ENCODE measurements at regions not wholly inside any gene's neighbourhood (a gene's known extent, or its start where the extent isn't known, plus 50 kb on each side); places are given as distances from the start of the nearest gene placed in this dataset.

DNA sequence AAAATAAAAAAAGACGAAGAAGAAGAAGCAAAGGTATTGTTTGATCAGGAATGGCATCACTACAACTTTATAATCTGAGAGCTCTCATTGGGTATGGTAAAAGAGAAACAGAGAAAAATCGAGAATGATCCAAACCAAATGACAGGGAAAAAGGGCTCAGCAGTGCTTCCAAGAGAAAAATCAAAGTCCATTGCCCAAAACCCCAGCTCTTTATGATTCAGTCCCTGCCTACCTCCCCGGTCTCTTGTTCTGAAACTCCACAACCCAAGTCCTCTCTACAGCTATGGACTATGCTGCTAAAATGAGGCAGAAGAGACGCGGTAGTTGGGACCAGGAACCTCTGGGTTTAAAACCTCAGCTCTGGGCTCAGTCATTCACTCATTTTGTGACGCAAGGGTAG is 341.1 kb upstream of the PPARGC1A start:
- no peak overlapping the region for H3K27ac ChIP-seq
- TF ChIP-seq ZFX (IDR thresholded peaks at IDR 0.05) = no peak
- TF ChIP-seq, protein P1, sequence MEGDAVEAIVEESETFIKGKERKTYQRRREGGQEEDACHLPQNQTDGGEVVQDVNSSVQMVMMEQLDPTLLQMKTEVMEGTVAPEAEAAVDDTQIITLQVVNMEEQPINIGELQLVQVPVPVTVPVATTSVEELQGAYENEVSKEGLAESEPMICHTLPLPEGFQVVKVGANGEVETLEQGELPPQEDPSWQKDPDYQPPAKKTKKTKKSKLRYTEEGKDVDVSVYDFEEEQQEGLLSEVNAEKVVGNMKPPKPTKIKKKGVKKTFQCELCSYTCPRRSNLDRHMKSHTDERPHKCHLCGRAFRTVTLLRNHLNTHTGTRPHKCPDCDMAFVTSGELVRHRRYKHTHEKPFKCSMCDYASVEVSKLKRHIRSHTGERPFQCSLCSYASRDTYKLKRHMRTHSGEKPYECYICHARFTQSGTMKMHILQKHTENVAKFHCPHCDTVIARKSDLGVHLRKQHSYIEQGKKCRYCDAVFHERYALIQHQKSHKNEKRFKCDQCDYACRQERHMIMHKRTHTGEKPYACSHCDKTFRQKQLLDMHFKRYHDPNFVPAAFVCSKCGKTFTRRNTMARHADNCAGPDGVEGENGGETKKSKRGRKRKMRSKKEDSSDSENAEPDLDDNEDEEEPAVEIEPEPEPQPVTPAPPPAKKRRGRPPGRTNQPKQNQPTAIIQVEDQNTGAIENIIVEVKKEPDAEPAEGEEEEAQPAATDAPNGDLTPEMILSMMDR (conservative IDR thresholded peaks at IDR 0.05) = no peak

DNA sequence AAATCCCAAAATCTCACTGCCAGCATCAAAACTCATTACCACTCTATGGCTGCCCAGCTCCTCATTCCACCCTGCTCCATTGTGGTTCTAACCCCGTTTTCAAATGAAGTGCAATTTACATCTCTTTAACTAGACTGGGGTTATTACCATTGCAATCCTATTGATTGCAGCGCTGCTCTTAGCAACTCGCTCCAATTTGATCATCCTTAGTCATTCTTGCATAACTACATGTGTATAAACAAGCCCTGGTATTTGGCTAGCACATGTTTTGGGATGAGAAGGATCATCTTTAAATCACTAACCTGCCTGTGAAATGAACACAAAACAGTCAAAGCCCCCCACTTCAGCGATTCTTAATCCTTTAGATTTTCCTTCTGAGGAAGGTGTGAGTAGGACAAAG is 340.1 kb upstream of the PPARGC1A start:
- TF ChIP-seq, protein P1 (conservative IDR thresholded peaks at IDR 0.05) = no peak
- TF ChIP-seq ZFX (IDR thresholded peaks at IDR 0.05) = no peak
- no peak overlapping the region for H3K27ac ChIP-seq

DNA sequence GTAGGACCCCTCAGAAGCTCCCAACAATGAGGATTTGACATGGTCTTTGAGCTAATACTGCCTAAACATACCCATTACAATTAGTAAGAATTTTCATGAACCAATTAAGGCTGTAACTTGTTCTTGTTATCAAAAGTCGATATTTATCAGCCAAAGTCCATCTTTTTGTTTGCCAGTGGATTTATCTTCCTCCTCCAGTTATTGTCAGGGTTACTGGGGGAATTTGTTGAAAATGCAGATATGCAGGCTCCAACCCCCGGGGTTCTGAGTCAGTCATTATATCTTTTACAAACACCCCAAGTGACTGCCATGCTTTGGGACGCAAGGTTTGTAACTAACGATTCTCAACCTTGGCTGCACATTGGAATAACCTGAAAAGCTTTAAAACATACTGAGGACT is 338.8 kb upstream of the PPARGC1A start:
- no peak overlapping the region for H3K27ac ChIP-seq
- TF ChIP-seq ZFX (IDR thresholded peaks at IDR 0.05) = no peak
- TF ChIP-seq, protein P1 (conservative IDR thresholded peaks at IDR 0.05) = no peak

DNA sequence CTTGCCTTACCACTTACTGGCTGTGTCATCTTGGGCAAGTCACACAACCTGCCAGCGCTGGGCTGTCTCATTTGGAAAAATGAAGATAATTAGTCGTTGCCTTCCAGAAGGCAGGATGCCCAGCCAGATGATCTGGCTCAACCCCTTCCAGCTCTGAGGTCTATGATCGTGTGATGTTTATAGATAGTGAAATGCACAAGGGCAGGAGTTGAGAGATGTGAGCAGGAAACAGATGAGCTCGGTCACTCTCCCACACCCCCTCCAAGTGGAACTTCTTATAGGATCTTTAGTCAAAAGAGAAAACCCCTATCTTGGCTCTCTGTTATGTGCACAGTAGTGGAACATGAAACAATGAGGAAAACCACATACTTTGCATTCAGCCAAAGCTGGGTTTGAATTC is 336.8 kb upstream of the PPARGC1A start:
- H3K27ac ChIP-seq = no peak overlapping the region
- TF ChIP-seq ZFX (IDR thresholded peaks at IDR 0.05) = no peak
- TF ChIP-seq, protein P1 (conservative IDR thresholded peaks at IDR 0.05) = no peak

DNA sequence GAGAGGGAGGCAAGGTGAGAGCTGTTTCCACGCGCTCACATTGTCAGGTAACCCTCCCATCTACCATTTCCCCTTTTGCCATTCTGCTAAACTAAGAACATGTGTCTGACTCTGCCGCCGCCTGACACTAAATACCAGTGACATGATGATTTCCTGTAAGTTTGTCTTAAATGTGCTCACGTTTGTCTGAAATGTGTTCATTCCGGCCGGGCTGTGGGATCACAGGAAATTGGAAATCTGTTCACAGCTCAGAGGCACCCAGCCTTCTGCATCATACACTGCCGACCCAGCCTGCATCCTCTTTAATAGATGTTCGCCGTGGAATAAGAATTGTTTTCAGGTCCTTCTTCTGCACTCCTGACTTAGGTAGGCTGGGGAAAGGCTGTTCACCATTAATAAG is 336.2 kb upstream of the PPARGC1A start:
- no peak for TF ChIP-seq ZFX (IDR thresholded peaks at IDR 0.05)
- TF ChIP-seq, protein P1 (conservative IDR thresholded peaks at IDR 0.05) = no peak
- no peak overlapping the region for H3K27ac ChIP-seq

DNA sequence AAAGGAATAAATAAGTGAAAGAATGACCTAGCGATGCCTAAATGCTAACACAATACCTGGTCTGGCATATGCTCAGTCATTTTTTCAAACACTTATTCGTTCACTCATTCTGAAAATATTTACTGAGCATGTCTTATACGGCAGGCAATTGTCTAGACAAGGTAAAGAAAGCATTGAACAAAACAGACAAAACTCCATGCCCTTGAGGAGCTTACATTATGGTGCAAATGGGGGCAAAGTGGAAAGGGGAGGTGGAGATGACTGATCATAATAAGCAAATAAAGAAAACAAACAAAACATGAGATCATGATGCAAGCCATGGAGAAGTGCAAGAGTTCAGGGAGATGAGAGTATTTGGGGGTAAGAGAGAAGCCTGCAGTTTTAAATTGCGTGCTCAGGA is 334.6 kb upstream of the PPARGC1A start:
- no peak overlapping the region for H3K27ac ChIP-seq
- no peak for TF ChIP-seq ZFX (IDR thresholded peaks at IDR 0.05)
- TF ChIP-seq, protein P1 (conservative IDR thresholded peaks at IDR 0.05) = no peak

DNA sequence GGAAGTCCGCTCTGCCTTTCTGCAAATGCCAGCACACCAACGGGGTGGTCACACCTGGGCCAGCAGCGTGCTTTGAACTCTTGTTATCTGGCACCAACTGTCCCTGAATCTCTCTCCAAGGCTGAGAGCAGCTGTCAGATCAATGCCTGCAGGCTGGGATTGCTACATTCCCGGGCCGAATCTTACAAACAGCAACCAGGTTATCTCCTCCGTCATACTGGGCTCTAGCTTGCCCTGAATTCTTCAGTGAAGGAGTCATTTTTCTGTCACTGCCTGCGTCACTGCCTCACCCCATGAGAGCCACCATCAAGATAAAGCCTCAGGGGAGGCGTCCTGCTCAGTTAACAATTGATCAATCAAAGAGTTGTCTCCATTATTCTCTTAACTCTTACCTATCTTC is 329.4 kb upstream of the PPARGC1A start:
- TF ChIP-seq ZFX (IDR thresholded peaks at IDR 0.05) = no peak
- TF ChIP-seq, protein P1 (conservative IDR thresholded peaks at IDR 0.05) = no peak
- no peak overlapping the region for H3K27ac ChIP-seq
